GM19351 (cell line): ENCODE measurements at regions not wholly inside any gene's neighbourhood (a gene's known extent, or its start where the extent isn't known, plus 50 kb on each side); places are given as distances from the start of the nearest gene placed in this dataset.
A peak's percentile ranks its signal among the peaks of the same experiment; 100 is the strongest.

Experiments
- ATAC-seq: cut with Tn5 transposase; IDR thresholded peaks from one replicate; pipeline ENCODE4 v1.9.1; 2021; ENCODE audit warnings: mild to moderate bottlenecking, moderate library complexity; ENCODE audit not compliant: unreplicated experiment

GRCh38 chr1:221834698-221835513 lies 93.0 kb upstream of the DUSP10 start:
- no peak for ATAC-seq

- no peak for ATAC-seq
Observed at GRCh38 chr1:221832617-221833016, 90.7 kb upstream of the DUSP10 start.

GRCh38 chr1:221832151-221832550 lies 90.3 kb upstream of the DUSP10 start:
- no peak for ATAC-seq

GRCh38 chr1:221829327-221830015 lies 87.6 kb upstream of the DUSP10 start:
- peak; percentile 59 for ATAC-seq

GRCh38 chr1:221827307-221827642 lies 85.4 kb upstream of the DUSP10 start:
- no peak for ATAC-seq

GRCh38 chr1:221824909-221825308 lies 83.0 kb upstream of the DUSP10 start:
- no peak for ATAC-seq

GRCh38 chr1:221824025-221824424 lies 82.1 kb upstream of the DUSP10 start:
- no peak for ATAC-seq

GRCh38 chr1:221823561-221823960 lies 81.7 kb upstream of the DUSP10 start:
- ATAC-seq: no peak

GRCh38 chr1:221823149-221823548 lies 81.3 kb upstream of the DUSP10 start:
- peak; percentile 70 for ATAC-seq

- ATAC-seq: no peak
Observed at GRCh38 chr1:221822591-221822990, 80.7 kb upstream of the DUSP10 start.

- no peak for ATAC-seq
Observed at GRCh38 chr1:221816899-221817298, 75.0 kb upstream of the DUSP10 start.

- ATAC-seq: no peak
Observed at GRCh38 chr1:221815660-221816059, 73.8 kb upstream of the DUSP10 start.

GRCh38 chr1:221813887-221814286 lies 72.0 kb upstream of the DUSP10 start:
- ATAC-seq: no peak

GRCh38 chr1:221812905-221813597 lies 71.2 kb upstream of the DUSP10 start:
- no peak for ATAC-seq

GRCh38 chr1:221812088-221812752 lies 70.3 kb upstream of the DUSP10 start:
- no peak for ATAC-seq

- no peak for ATAC-seq
Observed at GRCh38 chr1:221810406-221810805, 68.5 kb upstream of the DUSP10 start.

GRCh38 chr1:221809091-221810029 lies 67.5 kb upstream of the DUSP10 start:
- peak; percentile 58 for ATAC-seq

- ATAC-seq: no peak
Observed at GRCh38 chr1:221806984-221807383, 65.1 kb upstream of the DUSP10 start.

- no peak for ATAC-seq
Observed at GRCh38 chr1:221806236-221806635, 64.3 kb upstream of the DUSP10 start.

- ATAC-seq: no peak
Observed at GRCh38 chr1:221805121-221805520, 63.2 kb upstream of the DUSP10 start.
